K562 (cell line): ENCODE measurements at regions not wholly inside any gene's neighbourhood (a gene's known extent, or its start where the extent isn't known, plus 50 kb on each side); places are given as distances from the start of the nearest gene placed in this dataset.

Experiments used
- ATAC-seq: fragments of 200-7000 bp; cut with Tn5 transposase; 3 replicates; pipeline ENCODE4 v1.9.1; 2020; ENCODE audit warnings: moderate library complexity
- BruUV-seq: library from RNA; stranded (reverse); fragments of 400-500 nt; replicated peaks from 2 replicates; lab custom pipeline; 2021; lab: Mats Ljungman, UMichigan
- CTCF ChIA-PET: fragments of 300-600 bp; formaldehyde crosslinking; extraction: SDS; loops from one replicate; lab custom pipeline; 2021; ENCODE audit warnings: low intra/inter-chr PET ratio; lab: Yijun Ruan, JAX
- POLR2A ChIA-PET: fragments of 300-600, 350-650 bp; sonication (Branson Sonifier 250); formaldehyde crosslinking; extraction: SDS; loops from one replicate; lab custom pipeline; 2021; ENCODE audit warnings: antibody characterized with exemption, inconsistent platforms; lab: Yijun Ruan, JAX
- DNase-seq, 4 experiments: peaks; one replicate each; pipeline versions ENCODE4 v3.0.0 to v3.0.0-alpha.2; 2011 to 2018; ENCODE audit warnings: low spot score in 3 of 4, mixed read lengths in 3 of 4; ENCODE audit errors: extremely low read depth in 1 of 4
- FAIRE-seq: peaks from 2 replicates; lab custom pipeline; 2011; peaks lifted over from hg19 to GRCh38; lab: Jason Lieb, UNC
- H2AFZ ChIP-seq: 2 replicates; pipeline ENCODE4 v1.6.0; 2011; ENCODE audit warnings: low read depth, low read length, control low read depth, inconsistent platforms
- H3K27ac ChIP-seq: fragments of 200-600 bp; 3 replicates; pipeline ENCODE4 v1.8.0; 2011; ENCODE audit warnings: low read depth, mild to moderate bottlenecking, control low read depth, inconsistent platforms, low read length, moderate library complexity, mixed read lengths; ENCODE audit errors: extremely low read depth
- H3K27me3 ChIP-seq, 2 experiments: fragments of 300-600 bp in 1 of 2; 2 replicates in 1 of 2; 3 replicates in 1 of 2; pipeline versions ENCODE4 v1.6.0 to v1.8.0; 2011; ENCODE audit warnings: inconsistent platforms in 2 of 2, low read length in 2 of 2, mild to moderate bottlenecking in 1 of 2, mixed read lengths in 1 of 2, moderate library complexity in 1 of 2; ENCODE audit not compliant: control insufficient read depth in 2 of 2, insufficient read depth in 2 of 2
- H3K36me3 ChIP-seq: fragments of 300-600 bp; 3 replicates; pipeline ENCODE4 v1.8.0; 2011; ENCODE audit warnings: mild to moderate bottlenecking, low read length, inconsistent platforms; ENCODE audit not compliant: control insufficient read depth, insufficient read depth
- H3K4me1 ChIP-seq, 2 experiments: fragments of 200-600 bp in 1 of 2; replicated peaks in 1 of 2; 2 replicates in 1 of 2; 3 replicates in 1 of 2; pipeline versions ENCODE4 v1.5.1 to v1.8.0; 2011; ENCODE audit warnings: inconsistent platforms in 2 of 2, low read length in 2 of 2, mild to moderate bottlenecking in 1 of 2, mixed read lengths in 1 of 2, moderate library complexity in 1 of 2; ENCODE audit not compliant: control insufficient read depth in 2 of 2, insufficient read depth in 2 of 2
- H3K4me2 ChIP-seq: 2 replicates; pipeline ENCODE4 v1.6.1; 2011; ENCODE audit warnings: low read length, control low read depth, inconsistent platforms, mixed read lengths; ENCODE audit not compliant: insufficient read depth
- H3K4me3 ChIP-seq: fragments of 200-600 bp; sonication (generic), shearing (Covaris generic); 2 replicates; pipeline ENCODE4 v1.5.1; 2016; ENCODE audit warnings: control low read depth, inconsistent platforms
- H3K79me2 ChIP-seq: fragments of 200-600 bp; 3 replicates; pipeline ENCODE4 v1.8.0; 2011; ENCODE audit warnings: low read length, inconsistent platforms; ENCODE audit not compliant: control insufficient read depth, insufficient read depth
- H3K9ac ChIP-seq, 2 experiments: 2 replicates each; pipeline versions ENCODE4 v1.6.0 to v1.6.1; 2011; ENCODE audit warnings: low read depth in 2 of 2, low read length in 2 of 2, control low read depth in 1 of 2, inconsistent platforms in 1 of 2, mild to moderate bottlenecking in 1 of 2, mixed read lengths in 1 of 2; ENCODE audit not compliant: insufficient read depth in 1 of 2
- H3K9me1 ChIP-seq: one replicate; pipeline ENCODE4 v1.6.0; 2011; ENCODE audit warnings: inconsistent platforms, mild to moderate bottlenecking, low read length, moderate library complexity; ENCODE audit not compliant: control insufficient read depth, insufficient read depth
- H3K9me3 ChIP-seq: replicated peaks from 2 replicates; pipeline ENCODE4 v1.5.1; 2011; ENCODE audit warnings: low read depth, low read length, inconsistent platforms; ENCODE audit not compliant: control insufficient read depth, insufficient read depth
- H4K20me1 ChIP-seq: replicated peaks from 2 replicates; pipeline ENCODE4 v1.6.1; 2011; ENCODE audit warnings: low read length, inconsistent platforms, mixed read lengths; ENCODE audit not compliant: control insufficient read depth, insufficient read depth
- CREB1 ChIP-seq, 2 experiments: sonication (generic) in 1 of 2; formaldehyde crosslinking in 1 of 2; IDR thresholded peaks; 2 replicates each; pipeline versions ENCODE4 v1.6.1 to v1.8.0; 2012 to 2022; ENCODE audit warnings: inconsistent platforms in 1 of 2, mild to moderate bottlenecking in 1 of 2, missing genetic modification reagents in 1 of 2, moderate library complexity in 1 of 2
- SPI1 ChIP-seq: IDR thresholded peaks from 2 replicates; pipeline ENCODE4 v1.6.1; 2011; ENCODE audit warnings: low read depth, low read length, control low read depth, borderline replicate concordance
- SRSF9 ChIP-seq: fragments of 200-400 bp; formaldehyde crosslinking; IDR thresholded peaks from 2 replicates; pipeline ENCODE4 v1.6.1; 2017; ENCODE audit warnings: low read depth, low read length, borderline replicate concordance
- WGBS: fragments of 100-300 bp; shearing (Covaris generic); methylation state at CpG from one replicate; pipeline ENCODE4 v1.1.6; 2016; ENCODE audit warnings: low coverage, mixed read lengths; ENCODE audit not compliant: insufficient coverage; ENCODE audit errors: missing lambda C conversion rate; 5-methylcytosine and 5-hydroxymethylcytosine counted together
- in situ Hi-C: fragments of 300-500 bp; cut with MboI; formaldehyde crosslinking; loops from 4 replicates; pipeline ENCODE4 v1.15.0; 2018; ENCODE audit warnings: inconsistent platforms, mixed read lengths
- intact Hi-C: fragments of 100-400 bp; cut with micrococcal nuclease; formaldehyde crosslinking; loops from 2 replicates; pipeline ENCODE4 v1.14.2; 2022
- TF ChIP-seq, protein P1 (sequence below): sonication (generic); formaldehyde crosslinking; IDR thresholded peaks from 2 replicates; pipeline ENCODE4 v1.8.0; 2023; ENCODE audit warnings: missing genetic modification reagents, mild to moderate bottlenecking, borderline replicate concordance
- TF ChIP-seq, protein P2 (sequence below): fragments of 450-650 bp; IDR thresholded peaks from 2 replicates; pipeline ENCODE4 v1.6.1; 2016; ENCODE audit warnings: missing biosample characterization, missing genetic modification characterization
- TF ChIP-seq, protein P3 (sequence below): sonication (generic); formaldehyde crosslinking; IDR thresholded peaks from 2 replicates; pipeline ENCODE4 v1.8.0; 2022; ENCODE audit warnings: mild to moderate bottlenecking, missing genetic modification reagents

DNA sequence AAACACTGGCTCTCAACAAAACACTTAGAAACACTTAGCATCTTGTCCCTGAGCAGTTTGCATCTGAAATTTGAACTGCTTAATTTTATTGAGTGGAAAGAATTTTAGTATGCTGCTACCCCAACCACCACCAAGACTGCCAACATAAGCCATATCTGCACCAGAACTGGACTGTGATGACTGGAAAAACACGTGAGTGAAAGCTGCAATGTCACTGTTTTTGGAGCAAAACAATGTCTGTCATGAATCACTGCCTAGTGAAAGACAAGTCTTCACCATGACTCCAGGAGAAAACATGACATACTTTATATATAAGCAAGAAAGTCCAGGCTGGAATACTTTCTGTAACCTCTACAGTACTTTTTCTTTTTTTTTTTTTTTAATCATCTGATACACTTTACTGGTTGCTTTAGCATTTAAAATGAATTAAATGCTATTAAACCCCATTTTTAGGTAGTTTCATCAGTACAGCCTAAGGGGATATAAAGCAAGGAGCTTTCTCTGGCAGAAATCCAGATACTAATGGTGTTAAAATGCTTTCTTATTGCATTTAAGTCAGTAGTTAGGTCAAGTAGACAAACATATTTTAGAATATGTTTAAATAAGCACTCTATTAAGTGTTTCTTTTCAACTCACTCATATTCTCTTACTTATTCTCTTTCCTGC lies 2129.4 kb upstream of the PIK3C3 start:
- Histone ChIP-seq H3K4me1 (no peaks in the 10 kb centered on the region), H3K36me3 (no peaks in the 10 kb centered on the region), H3K9ac (no peak overlapping the region), H3K4me3 (no peak overlapping the region), H4K20me1 (no peaks in the 10 kb centered on the region), H3K79me2 (no peaks in the 10 kb centered on the region), H3K27me3 (no peaks in the 10 kb centered on the region), H3K9me3 (no peaks in the 10 kb centered on the region), H3K4me2 (no peak overlapping the region), H3K27ac (no peak overlapping the region), H3K9me1 (no peaks in the 10 kb centered on the region), H2AFZ (no peak overlapping the region)
- WGBS = 0% methylated on average over 1 of the region's 1 CpG
- TF ChIP-seq, protein P1, sequence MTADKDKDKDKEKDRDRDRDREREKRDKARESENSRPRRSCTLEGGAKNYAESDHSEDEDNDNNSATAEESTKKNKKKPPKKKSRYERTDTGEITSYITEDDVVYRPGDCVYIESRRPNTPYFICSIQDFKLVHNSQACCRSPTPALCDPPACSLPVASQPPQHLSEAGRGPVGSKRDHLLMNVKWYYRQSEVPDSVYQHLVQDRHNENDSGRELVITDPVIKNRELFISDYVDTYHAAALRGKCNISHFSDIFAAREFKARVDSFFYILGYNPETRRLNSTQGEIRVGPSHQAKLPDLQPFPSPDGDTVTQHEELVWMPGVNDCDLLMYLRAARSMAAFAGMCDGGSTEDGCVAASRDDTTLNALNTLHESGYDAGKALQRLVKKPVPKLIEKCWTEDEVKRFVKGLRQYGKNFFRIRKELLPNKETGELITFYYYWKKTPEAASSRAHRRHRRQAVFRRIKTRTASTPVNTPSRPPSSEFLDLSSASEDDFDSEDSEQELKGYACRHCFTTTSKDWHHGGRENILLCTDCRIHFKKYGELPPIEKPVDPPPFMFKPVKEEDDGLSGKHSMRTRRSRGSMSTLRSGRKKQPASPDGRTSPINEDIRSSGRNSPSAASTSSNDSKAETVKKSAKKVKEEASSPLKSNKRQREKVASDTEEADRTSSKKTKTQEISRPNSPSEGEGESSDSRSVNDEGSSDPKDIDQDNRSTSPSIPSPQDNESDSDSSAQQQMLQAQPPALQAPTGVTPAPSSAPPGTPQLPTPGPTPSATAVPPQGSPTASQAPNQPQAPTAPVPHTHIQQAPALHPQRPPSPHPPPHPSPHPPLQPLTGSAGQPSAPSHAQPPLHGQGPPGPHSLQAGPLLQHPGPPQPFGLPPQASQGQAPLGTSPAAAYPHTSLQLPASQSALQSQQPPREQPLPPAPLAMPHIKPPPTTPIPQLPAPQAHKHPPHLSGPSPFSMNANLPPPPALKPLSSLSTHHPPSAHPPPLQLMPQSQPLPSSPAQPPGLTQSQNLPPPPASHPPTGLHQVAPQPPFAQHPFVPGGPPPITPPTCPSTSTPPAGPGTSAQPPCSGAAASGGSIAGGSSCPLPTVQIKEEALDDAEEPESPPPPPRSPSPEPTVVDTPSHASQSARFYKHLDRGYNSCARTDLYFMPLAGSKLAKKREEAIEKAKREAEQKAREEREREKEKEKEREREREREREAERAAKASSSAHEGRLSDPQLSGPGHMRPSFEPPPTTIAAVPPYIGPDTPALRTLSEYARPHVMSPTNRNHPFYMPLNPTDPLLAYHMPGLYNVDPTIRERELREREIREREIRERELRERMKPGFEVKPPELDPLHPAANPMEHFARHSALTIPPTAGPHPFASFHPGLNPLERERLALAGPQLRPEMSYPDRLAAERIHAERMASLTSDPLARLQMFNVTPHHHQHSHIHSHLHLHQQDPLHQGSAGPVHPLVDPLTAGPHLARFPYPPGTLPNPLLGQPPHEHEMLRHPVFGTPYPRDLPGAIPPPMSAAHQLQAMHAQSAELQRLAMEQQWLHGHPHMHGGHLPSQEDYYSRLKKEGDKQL (CRISPR knock-in tag) = no peak
- TF ChIP-seq, protein P2, sequence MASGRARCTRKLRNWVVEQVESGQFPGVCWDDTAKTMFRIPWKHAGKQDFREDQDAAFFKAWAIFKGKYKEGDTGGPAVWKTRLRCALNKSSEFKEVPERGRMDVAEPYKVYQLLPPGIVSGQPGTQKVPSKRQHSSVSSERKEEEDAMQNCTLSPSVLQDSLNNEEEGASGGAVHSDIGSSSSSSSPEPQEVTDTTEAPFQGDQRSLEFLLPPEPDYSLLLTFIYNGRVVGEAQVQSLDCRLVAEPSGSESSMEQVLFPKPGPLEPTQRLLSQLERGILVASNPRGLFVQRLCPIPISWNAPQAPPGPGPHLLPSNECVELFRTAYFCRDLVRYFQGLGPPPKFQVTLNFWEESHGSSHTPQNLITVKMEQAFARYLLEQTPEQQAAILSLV (tag) = no peak
- TF ChIP-seq, protein P3, sequence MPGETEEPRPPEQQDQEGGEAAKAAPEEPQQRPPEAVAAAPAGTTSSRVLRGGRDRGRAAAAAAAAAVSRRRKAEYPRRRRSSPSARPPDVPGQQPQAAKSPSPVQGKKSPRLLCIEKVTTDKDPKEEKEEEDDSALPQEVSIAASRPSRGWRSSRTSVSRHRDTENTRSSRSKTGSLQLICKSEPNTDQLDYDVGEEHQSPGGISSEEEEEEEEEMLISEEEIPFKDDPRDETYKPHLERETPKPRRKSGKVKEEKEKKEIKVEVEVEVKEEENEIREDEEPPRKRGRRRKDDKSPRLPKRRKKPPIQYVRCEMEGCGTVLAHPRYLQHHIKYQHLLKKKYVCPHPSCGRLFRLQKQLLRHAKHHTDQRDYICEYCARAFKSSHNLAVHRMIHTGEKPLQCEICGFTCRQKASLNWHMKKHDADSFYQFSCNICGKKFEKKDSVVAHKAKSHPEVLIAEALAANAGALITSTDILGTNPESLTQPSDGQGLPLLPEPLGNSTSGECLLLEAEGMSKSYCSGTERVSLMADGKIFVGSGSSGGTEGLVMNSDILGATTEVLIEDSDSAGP (CRISPR knock-in tag) = no peak
- TF ChIP-seq SPI1 (no peak), CREB1 (IDR thresholded peaks at IDR 0.05) (no peak), CREB1 (CRISPR knock-in tag; IDR thresholded peaks at IDR 0.05) (no peak), SRSF9 (no peak)
- in situ Hi-C loops (no loop called here), intact Hi-C loops (no loop called here)
- no TSS peak for BruUV-seq
- DNase-seq (no peak), FAIRE-seq (no peak), ATAC-seq (no peak)
- ChIA-PET CTCF (no interaction called here), POLR2A (no interaction called here)
